GM19328 (cell line): ENCODE measurements at regions not wholly inside any gene's neighbourhood (a gene's known extent, or its start where the extent isn't known, plus 50 kb on each side); places are given as distances from the start of the nearest gene placed in this dataset.

ENCODE experiments used
- ATAC-seq: cut with Tn5 transposase; IDR thresholded peaks from one replicate; pipeline ENCODE4 v1.9.1; 2021; ENCODE audit warnings: mild to moderate bottlenecking, moderate library complexity; ENCODE audit not compliant: unreplicated experiment

GRCh38 chr1:188877668-188878067, 1600.0 kb downstream of the BRINP3 start:
- no peak for ATAC-seq

DNA sequence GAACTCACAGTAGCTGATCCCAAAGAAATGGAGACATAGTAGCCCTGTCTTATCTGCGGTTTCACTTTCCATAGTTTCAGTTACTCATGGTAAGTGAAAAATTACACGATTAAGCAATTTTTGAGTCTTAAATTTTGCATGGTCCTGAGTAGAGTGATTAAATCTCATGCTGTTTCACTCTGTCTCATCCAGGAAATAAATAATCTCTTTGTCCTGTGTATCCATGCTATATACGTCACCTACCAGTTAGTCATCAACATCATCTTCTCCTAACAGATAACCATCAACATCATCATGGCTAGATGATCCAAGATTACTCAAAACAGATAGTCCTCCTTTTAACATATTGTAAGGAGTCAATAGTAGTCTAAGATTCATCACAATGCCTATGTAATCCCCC, 1589.3 kb downstream of the BRINP3 start:
- ATAC-seq, result no peak

DNA sequence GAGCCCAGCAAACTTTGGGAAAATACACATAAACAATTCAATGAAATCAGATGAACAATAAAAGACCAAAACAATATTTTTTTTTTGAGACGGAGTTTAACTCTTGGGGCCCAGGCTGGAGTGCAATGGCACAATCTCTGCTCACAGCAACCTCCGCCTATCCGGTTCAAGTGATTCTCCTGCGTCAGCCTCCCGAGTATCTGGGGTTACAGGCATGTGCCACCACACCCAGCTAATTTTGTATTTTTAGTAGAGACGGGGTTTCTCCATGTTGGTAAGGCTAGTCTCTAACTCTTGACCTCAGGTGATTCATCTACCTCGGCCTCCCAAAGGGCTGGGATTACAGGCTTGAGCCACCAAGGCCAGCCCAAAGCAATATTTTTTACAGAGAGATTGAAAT, 1588.5 kb downstream of the BRINP3 start:
- no peak for ATAC-seq

- no peak for ATAC-seq
Measured at GRCh38 chr1:188891958-188892357, 1585.7 kb downstream of the BRINP3 start.

- ATAC-seq, result no peak
Measured at GRCh38 chr1:188895611-188896010, 1582.1 kb downstream of the BRINP3 start.

GRCh38 chr1:188903241-188903640, 1574.4 kb downstream of the BRINP3 start:
- ATAC-seq, result no peak

DNA sequence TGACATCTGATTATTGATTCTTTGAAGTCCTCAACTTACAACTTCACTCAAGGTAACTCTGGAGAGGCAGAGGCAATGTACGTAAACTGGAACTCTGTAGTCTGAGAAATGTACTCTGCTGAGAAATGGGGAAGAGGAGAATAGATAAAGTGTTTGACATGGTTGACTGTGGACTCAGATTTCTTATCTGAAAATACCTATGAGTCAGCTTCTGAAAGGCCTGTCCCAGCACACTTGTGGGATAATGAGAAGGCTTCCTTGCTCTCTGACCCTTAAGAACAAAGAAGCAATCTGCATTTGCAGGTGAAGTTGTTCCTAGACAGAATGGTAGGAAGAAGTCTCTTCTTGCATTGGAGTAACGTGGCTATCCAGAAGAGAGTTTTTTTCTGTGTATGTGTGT, 1573.5 kb downstream of the BRINP3 start:
- ATAC-seq, result no peak

DNA sequence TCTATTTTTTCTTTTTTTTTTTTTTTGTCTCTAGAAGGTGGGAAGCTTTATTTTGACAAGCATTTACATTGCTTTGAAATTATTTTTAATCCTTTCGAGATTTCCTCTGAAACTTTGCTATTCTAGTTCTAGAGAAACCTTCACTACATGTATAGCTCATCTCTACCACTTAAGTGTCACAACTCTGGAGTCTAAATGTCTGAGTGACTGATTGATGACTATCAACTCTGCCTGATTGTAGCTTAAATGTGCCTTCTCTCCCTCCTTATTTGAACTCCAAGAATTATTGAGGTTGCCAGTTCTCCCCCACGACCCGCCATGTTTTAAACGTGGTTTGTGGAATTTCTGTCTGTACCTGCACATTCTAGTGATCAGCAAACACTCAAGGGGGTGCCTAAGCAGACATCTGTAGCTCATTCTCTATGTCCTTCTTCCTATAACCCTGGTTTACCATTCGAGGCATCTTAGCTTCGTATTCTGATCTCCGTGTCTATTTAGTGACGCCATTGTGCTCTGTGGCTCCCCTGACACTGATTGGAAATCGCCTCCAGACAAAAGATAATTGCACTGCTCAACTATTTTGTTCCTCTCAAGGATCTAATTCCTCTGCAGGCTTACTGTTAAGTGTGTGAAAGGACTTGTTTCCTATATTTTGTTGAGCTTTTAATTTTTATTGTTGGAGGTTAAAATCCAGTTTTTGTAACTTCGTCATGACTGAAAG, 1570.6 kb downstream of the BRINP3 start:
- no peak for ATAC-seq

DNA sequence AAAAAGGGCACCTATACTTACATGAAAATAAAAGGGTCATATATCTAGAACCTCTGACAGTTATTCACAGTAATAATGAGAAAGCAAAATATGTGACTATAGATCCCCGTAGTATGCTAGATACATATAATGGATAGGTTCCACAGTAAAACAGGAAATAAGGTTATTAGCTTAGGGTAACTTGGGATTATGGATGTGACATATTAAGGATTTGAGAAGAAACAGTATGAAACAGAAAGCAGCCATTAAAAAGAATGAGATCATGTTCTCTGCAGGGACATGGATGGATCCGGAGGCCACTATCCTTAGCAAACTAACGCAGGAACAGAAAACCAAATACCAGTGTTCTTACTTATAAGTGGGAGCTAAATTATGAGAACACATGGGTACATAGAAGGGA, 1547.3 kb downstream of the BRINP3 start:
- ATAC-seq, result no peak

- no peak for ATAC-seq
Measured at GRCh38 chr1:188931506-188931905, 1546.2 kb downstream of the BRINP3 start.

GRCh38 chr1:188937965-188938551, 1539.6 kb downstream of the BRINP3 start:
- no peak for ATAC-seq

- no peak for ATAC-seq
Measured at GRCh38 chr1:188941986-188942385, 1535.7 kb downstream of the BRINP3 start.

DNA sequence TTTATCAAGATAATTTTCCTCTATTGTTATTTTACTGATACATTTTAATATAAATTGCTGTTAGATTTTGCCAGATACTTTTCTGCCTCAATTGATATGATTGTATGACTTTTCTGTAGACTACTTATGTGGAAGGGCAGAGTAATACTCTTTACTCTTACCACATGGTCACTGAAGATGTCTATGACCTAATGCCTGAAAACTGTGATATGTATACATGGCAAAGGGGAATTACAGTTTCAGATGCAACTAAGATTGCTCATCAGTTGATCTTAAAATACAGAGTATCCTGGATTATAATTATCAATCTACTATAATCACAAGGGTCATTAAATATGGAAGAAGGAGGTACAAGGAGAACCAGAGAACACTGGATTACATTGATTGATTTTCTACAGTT, 1528.0 kb downstream of the BRINP3 start:
- no peak for ATAC-seq

GRCh38 chr1:188958461-188959115, 1519.1 kb downstream of the BRINP3 start:
- ATAC-seq, result no peak

DNA sequence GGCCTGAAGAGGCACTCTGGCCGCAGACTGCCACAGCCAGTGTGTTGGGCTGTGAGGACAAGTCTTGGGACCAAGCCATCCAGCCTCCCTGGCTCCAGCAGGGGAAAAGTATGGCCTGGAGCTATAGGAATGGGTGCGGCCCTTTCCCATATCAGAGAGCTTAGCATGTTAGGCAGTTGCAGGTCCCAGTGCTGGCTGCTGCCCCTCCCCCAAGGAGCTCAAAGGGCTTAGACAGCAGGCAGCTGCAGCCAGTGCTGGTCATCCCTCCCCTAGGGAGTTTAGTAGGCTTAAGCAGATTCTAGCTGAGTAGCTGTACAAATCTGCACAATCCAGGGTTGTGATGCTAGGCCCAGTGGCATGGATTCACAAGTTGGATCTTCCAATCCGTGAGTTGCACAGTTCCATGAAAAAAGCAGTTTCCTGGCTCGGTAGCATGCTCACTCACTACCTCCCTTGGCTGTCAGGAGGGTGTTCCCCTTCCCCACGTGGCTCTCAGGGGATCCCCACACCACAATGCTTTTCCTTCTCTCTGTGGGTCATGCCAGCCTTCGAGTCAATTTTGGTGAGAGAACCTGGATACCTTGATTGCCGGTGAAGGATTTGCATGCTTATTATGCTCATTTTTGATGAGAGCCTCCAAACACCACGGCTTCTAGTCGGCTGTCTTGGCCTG, 1490.8 kb downstream of the BRINP3 start:
- ATAC-seq, result no peak

- no peak for ATAC-seq
Measured at GRCh38 chr1:188988589-188988988, 1489.1 kb downstream of the BRINP3 start.

GRCh38 chr1:188991221-188991930, 1486.3 kb downstream of the BRINP3 start:
- ATAC-seq, result no peak

DNA sequence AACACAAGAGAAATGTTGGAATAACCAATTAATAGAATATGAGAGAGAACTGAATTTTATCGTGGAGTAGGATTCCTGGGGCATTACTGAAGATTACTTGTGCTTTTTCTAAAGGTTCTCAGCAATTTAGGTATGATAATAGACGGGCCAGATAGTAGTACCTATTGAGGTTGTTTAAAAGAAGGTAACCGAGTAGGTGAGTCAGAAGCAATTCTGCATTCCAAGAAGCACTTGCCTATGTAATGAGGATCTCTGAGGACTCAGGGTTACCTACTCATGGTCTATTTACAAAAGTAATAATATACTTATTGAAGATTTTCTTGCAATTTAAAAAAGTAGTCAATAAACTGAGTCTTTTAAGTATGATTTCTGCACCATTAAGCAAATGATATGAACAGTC, 1469.8 kb downstream of the BRINP3 start:
- no peak for ATAC-seq

DNA sequence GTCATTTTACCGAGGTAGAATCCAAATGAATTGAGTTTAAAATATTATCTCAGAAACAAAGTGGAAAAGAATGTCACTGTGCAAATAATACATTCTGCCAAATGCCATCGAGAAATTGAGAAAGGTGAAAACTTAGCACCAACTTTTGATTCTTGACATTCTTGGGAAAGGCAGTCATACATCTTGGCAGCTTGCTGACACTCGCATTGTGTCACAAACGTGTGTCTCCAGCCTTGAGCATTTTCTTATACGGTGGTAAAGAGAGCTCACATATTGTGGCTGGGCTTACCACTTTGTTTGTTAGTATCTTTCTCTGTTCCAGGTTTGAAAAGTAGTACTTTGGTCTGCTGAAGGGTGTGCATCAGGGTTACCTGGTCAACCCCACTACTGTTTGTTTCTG, 1456.1 kb downstream of the BRINP3 start:
- no peak for ATAC-seq

DNA sequence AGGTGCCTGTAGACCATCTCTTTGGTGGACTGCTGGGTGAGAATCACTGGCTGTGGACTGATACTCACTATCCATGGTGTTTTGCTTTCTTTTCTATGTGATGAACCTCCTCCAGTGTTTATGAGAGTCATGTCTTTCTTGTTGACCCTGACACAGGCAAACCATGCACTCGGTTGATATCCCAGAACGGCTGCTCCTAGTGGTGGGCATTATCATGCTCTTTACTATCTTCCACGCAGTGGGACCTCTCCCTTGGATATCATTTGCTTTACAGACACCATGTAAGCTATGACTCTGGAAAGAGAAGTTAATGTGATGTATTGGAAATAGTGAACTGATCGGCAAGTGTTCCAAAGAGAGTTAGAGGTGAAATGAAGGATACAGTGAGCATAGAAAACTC, 1455.6 kb downstream of the BRINP3 start:
- no peak for ATAC-seq

GRCh38 chr1:189027512-189027911, 1450.2 kb downstream of the BRINP3 start:
- ATAC-seq, result no peak
